ENCODE measurements at regions not wholly inside any gene's neighbourhood (a gene's known extent, or its start where the extent isn't known, plus 50 kb on each side); places are given as distances from the start of the nearest gene placed in this dataset.

DNA sequence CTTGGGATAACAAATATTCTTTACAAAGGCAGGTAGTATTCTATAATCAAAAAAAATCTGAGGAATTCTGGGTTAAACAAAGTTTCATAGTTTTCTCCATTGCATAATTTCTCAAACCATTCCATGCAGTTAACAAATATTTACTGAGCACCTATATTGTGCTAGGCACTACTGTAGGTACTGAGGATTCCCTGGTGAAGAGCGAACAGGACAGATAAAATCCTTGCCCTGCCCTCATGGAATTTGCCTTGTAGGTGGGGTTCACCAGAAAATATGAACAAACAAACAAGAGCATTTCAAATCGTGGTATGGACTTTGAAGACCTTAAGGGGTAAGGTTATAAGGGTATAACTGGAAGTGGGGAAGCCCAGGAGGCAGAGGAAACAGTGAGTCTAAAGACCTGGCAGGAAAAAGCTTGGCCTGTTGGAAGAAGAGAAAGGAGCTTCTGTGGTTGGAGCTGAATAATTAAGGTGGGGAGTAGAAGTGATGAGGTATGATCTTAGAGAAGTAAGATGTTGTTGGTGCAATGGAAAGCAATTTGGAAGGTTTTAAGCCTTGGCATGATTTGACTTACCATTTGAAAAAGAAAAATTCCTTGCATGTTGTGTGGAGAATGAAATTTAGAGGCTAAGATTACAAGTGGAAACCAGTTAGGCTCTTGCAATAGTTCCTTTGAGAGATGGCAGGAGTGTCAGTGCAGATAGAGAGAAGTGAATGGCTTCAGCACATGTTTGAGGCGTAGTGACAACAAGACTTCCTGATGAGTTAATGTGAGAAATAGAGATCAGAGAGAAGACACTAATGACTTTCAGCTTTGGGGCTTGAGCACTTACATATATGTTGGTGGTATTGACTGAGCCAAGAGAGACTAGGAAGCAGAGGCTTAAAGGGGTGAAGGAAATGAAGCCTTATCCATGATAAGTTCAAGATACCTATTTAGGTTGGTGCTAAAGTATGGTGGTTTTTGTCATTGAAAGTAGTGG lies 55.7 kb upstream of the PICALM start:
- H3K4me1 ChIP-seq (replicated peaks in 1 of 4; ENCODE audit: control insufficient read depth in 3 of 4, insufficient read depth in 4 of 4, low read length in 3 of 4), result no peaks in the 10 kb centered on the region
- no peak overlapping the region for H3K18ac ChIP-seq (ENCODE audit: extremely low read depth, low read length)
- no peak overlapping the region for H2AFZ ChIP-seq (ENCODE audit: low read length)
- H2BK15ac ChIP-seq (ENCODE audit: low read length), result no peak overlapping the region
- H3K27ac ChIP-seq (ENCODE audit: low read depth, low read length), result no peak overlapping the region
- ChIA-PET POLR2A (ENCODE audit: partially characterized antibody) (no interaction called here), CTCF (ENCODE audit: partially characterized antibody) (no interaction called here)
- H3K23ac ChIP-seq (ENCODE audit: insufficient read length), result no peak overlapping the region
- no peak overlapping the region for H2BK5ac ChIP-seq (ENCODE audit: low read depth, low read length)
- H3K79me1 ChIP-seq (ENCODE audit: low read depth, low read length), result no peaks in the 10 kb centered on the region
- no peak overlapping the region for H4K5ac ChIP-seq (ENCODE audit: insufficient read length, low read depth, low read length)
- H4K8ac ChIP-seq (ENCODE audit: extremely low read depth, insufficient read depth, low read length), result no peak overlapping the region
- no peaks in the 10 kb centered on the region for H3K36me3 ChIP-seq (ENCODE audit: control insufficient read depth in 2 of 4, insufficient read depth in 4 of 4, low read length in 3 of 4)
- no peak overlapping the region for H3K4ac ChIP-seq (replicated peaks; ENCODE audit: insufficient read length, low read depth, low read length)
- DNase-seq (ENCODE audit: low read depth in 1 of 2, low spot score in 2 of 2) (no peak), FAIRE-seq (no peak)
- no peaks in the 10 kb centered on the region for H3K9me3 ChIP-seq (ENCODE audit: insufficient read depth in 2 of 2, low read depth in 1 of 2, low read length in 1 of 2)
- H3K23me2 ChIP-seq (ENCODE audit: low read depth, low read length), result no peaks in the 10 kb centered on the region
- H2AK5ac ChIP-seq (ENCODE audit: low read depth, low read length), result no peak overlapping the region
- no peak overlapping the region for H3K56ac ChIP-seq (replicated peaks; ENCODE audit: insufficient read length, low read depth, low read length)
- no peak overlapping the region for H3K4me2 ChIP-seq (ENCODE audit: insufficient read depth in 1 of 2, low read depth in 2 of 2, low read length in 2 of 2)
- no peak overlapping the region for H3K9ac ChIP-seq (replicated peaks in 1 of 4; ENCODE audit: extremely low read depth in 1 of 4, low read depth in 3 of 4, low read length in 3 of 4)
- no peak overlapping the region for H3K4me3 ChIP-seq (ENCODE audit: extremely low read depth in 1 of 4, insufficient read depth in 2 of 4, low read depth in 3 of 4, low read length in 4 of 4)
- H2BK12ac ChIP-seq (ENCODE audit: low read depth, low read length), result no peak overlapping the region
- no peak overlapping the region for H2BK20ac ChIP-seq (ENCODE audit: low read length)
- H3K27me3 ChIP-seq (replicated peaks in 1 of 4; ENCODE audit: control insufficient read depth in 3 of 4, extremely low read depth in 1 of 4, insufficient read depth in 3 of 4, low read length in 3 of 4), result no peaks in the 10 kb centered on the region
- 90% methylated on average over 3 of the region's 3 CpGs; no CpG with 5 or more reads in 1 of the 2 experiments for WGBS, 2 experiments (ENCODE audit: extremely low coverage in 1 of 2, insufficient coverage in 1 of 2, insufficient read length in 1 of 2, insufficient replicate concordance in 2 of 2, low coverage in 1 of 2, low lambda C conversion rate in 2 of 2, missing lambda C conversion rate in 1 of 2)
- H4K91ac ChIP-seq (replicated peaks; ENCODE audit: insufficient read length, low read length), result no peak overlapping the region
- H3K79me2 ChIP-seq (ENCODE audit: control insufficient read depth in 1 of 2, insufficient read depth in 2 of 2, low read length in 2 of 2), result no peaks in the 10 kb centered on the region
- no peak overlapping the region for H3K14ac ChIP-seq (ENCODE audit: insufficient read length)
- no peaks in the 10 kb centered on the region for H4K20me1 ChIP-seq (replicated peaks in 1 of 2; ENCODE audit: control insufficient read depth in 1 of 2, insufficient read depth in 2 of 2, low read length in 2 of 2)
- H2BK120ac ChIP-seq (replicated peaks; ENCODE audit: low read depth, low read length), result no peak overlapping the region
- TF ChIP-seq SIX5 (IDR thresholded peaks at IDR 0.05; ENCODE audit: low read depth, low read length) (no peak), RAD21 (IDR thresholded peaks at IDR 0.05 in 1 of 2, conservative IDR thresholded peaks at IDR 0.05 in 1 of 2; ENCODE audit: low read depth in 2 of 2, low read length in 2 of 2) (no peak), CTBP2 (IDR thresholded peaks at IDR 0.05; ENCODE audit: borderline replicate concordance, insufficient read depth, insufficient read length, low read length) (no peak), SP2 (IDR thresholded peaks at IDR 0.05; ENCODE audit: low read length) (no peak), BCL11A (IDR thresholded peaks at IDR 0.05; ENCODE audit: low read depth in 2 of 2, low read length in 2 of 2) (no peak), TBP (IDR thresholded peaks at IDR 0.05; ENCODE audit: low read depth, low read length) (no peak), SP4 (IDR thresholded peaks at IDR 0.05; ENCODE audit: low read length) (no peak), GABPA (IDR thresholded peaks at IDR 0.05; ENCODE audit: borderline replicate concordance, insufficient read depth, low read length) (no peak), SRF (IDR thresholded peaks at IDR 0.05; ENCODE audit: low read depth, low read length) (no peak)
- TF ChIP-seq, protein P1, sequence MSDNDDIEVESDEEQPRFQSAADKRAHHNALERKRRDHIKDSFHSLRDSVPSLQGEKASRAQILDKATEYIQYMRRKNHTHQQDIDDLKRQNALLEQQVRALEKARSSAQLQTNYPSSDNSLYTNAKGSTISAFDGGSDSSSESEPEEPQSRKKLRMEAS (IDR thresholded peaks at IDR 0.05), result no peak
- TF ChIP-seq, protein P2, sequence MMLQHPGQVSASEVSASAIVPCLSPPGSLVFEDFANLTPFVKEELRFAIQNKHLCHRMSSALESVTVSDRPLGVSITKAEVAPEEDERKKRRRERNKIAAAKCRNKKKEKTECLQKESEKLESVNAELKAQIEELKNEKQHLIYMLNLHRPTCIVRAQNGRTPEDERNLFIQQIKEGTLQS (IDR thresholded peaks at IDR 0.05; ENCODE audit: insufficient read depth, low read depth, low read length), result no peak
